K562 (cell line): ENCODE measurements at regions not wholly inside any gene's neighbourhood (a gene's known extent, or its start where the extent isn't known, plus 50 kb on each side); places are given as distances from the start of the nearest gene placed in this dataset.

ENCODE experiments used
- ATAC-seq: fragments of 200-7000 bp; cut with Tn5 transposase; 3 replicates; pipeline ENCODE4 v1.9.1; 2020; ENCODE audit warnings: moderate library complexity
- BruUV-seq: library from RNA; stranded (reverse); fragments of 400-500 nt; replicated peaks from 2 replicates; lab custom pipeline; 2021; lab: Mats Ljungman, UMichigan
- CTCF ChIA-PET: fragments of 300-600 bp; formaldehyde crosslinking; extraction: SDS; loops from one replicate; lab custom pipeline; 2021; ENCODE audit warnings: low intra/inter-chr PET ratio; lab: Yijun Ruan, JAX
- POLR2A ChIA-PET: fragments of 300-600, 350-650 bp; sonication (Branson Sonifier 250); formaldehyde crosslinking; extraction: SDS; loops from one replicate; lab custom pipeline; 2021; ENCODE audit warnings: antibody characterized with exemption, inconsistent platforms; lab: Yijun Ruan, JAX
- DNase-seq, 4 experiments: peaks; one replicate each; pipeline versions ENCODE4 v3.0.0 to v3.0.0-alpha.2; 2011 to 2018; ENCODE audit warnings: low spot score in 3 of 4, mixed read lengths in 3 of 4; ENCODE audit errors: extremely low read depth in 1 of 4
- FAIRE-seq: peaks from 2 replicates; lab custom pipeline; 2011; peaks lifted over from hg19 to GRCh38; lab: Jason Lieb, UNC
- H2AFZ ChIP-seq: 2 replicates; pipeline ENCODE4 v1.6.0; 2011; ENCODE audit warnings: low read depth, low read length, control low read depth, inconsistent platforms
- H3K27ac ChIP-seq: fragments of 200-600 bp; 3 replicates; pipeline ENCODE4 v1.8.0; 2011; ENCODE audit warnings: low read depth, mild to moderate bottlenecking, control low read depth, inconsistent platforms, low read length, moderate library complexity, mixed read lengths; ENCODE audit errors: extremely low read depth
- H3K27me3 ChIP-seq, 2 experiments: fragments of 300-600 bp in 1 of 2; 2 replicates in 1 of 2; 3 replicates in 1 of 2; pipeline versions ENCODE4 v1.6.0 to v1.8.0; 2011; ENCODE audit warnings: inconsistent platforms in 2 of 2, low read length in 2 of 2, mild to moderate bottlenecking in 1 of 2, mixed read lengths in 1 of 2, moderate library complexity in 1 of 2; ENCODE audit not compliant: control insufficient read depth in 2 of 2, insufficient read depth in 2 of 2
- H3K36me3 ChIP-seq: fragments of 300-600 bp; 3 replicates; pipeline ENCODE4 v1.8.0; 2011; ENCODE audit warnings: mild to moderate bottlenecking, low read length, inconsistent platforms; ENCODE audit not compliant: control insufficient read depth, insufficient read depth
- H3K4me1 ChIP-seq, 2 experiments: fragments of 200-600 bp in 1 of 2; replicated peaks in 1 of 2; 2 replicates in 1 of 2; 3 replicates in 1 of 2; pipeline versions ENCODE4 v1.5.1 to v1.8.0; 2011; ENCODE audit warnings: inconsistent platforms in 2 of 2, low read length in 2 of 2, mild to moderate bottlenecking in 1 of 2, mixed read lengths in 1 of 2, moderate library complexity in 1 of 2; ENCODE audit not compliant: control insufficient read depth in 2 of 2, insufficient read depth in 2 of 2
- H3K4me2 ChIP-seq: 2 replicates; pipeline ENCODE4 v1.6.1; 2011; ENCODE audit warnings: low read length, control low read depth, inconsistent platforms, mixed read lengths; ENCODE audit not compliant: insufficient read depth
- H3K4me3 ChIP-seq: fragments of 200-600 bp; sonication (generic), shearing (Covaris generic); 2 replicates; pipeline ENCODE4 v1.5.1; 2016; ENCODE audit warnings: control low read depth, inconsistent platforms
- H3K79me2 ChIP-seq: fragments of 200-600 bp; 3 replicates; pipeline ENCODE4 v1.8.0; 2011; ENCODE audit warnings: low read length, inconsistent platforms; ENCODE audit not compliant: control insufficient read depth, insufficient read depth
- H3K9ac ChIP-seq, 2 experiments: 2 replicates each; pipeline versions ENCODE4 v1.6.0 to v1.6.1; 2011; ENCODE audit warnings: low read depth in 2 of 2, low read length in 2 of 2, control low read depth in 1 of 2, inconsistent platforms in 1 of 2, mild to moderate bottlenecking in 1 of 2, mixed read lengths in 1 of 2; ENCODE audit not compliant: insufficient read depth in 1 of 2
- H3K9me1 ChIP-seq: one replicate; pipeline ENCODE4 v1.6.0; 2011; ENCODE audit warnings: inconsistent platforms, mild to moderate bottlenecking, low read length, moderate library complexity; ENCODE audit not compliant: control insufficient read depth, insufficient read depth
- H3K9me3 ChIP-seq: replicated peaks from 2 replicates; pipeline ENCODE4 v1.5.1; 2011; ENCODE audit warnings: low read depth, low read length, inconsistent platforms; ENCODE audit not compliant: control insufficient read depth, insufficient read depth
- H4K20me1 ChIP-seq: replicated peaks from 2 replicates; pipeline ENCODE4 v1.6.1; 2011; ENCODE audit warnings: low read length, inconsistent platforms, mixed read lengths; ENCODE audit not compliant: control insufficient read depth, insufficient read depth
- BDP1 ChIP-seq: IDR thresholded peaks from 3 replicates; pipeline ENCODE4 v1.6.1; 2011; ENCODE audit not compliant: insufficient read length, insufficient read depth
- BMI1 ChIP-seq: fragments of 150-350 bp; IDR thresholded peaks from 2 replicates; pipeline ENCODE4 v1.6.1; 2014; ENCODE audit warnings: low read length
- SP2 ChIP-seq: IDR thresholded peaks from 2 replicates; pipeline ENCODE4 v1.6.1; 2011; ENCODE audit warnings: mild to moderate bottlenecking, low read depth, low read length, moderate library complexity; ENCODE audit not compliant: poor library complexity, severe bottlenecking; ENCODE audit errors: extremely low read depth
- WGBS: fragments of 100-300 bp; shearing (Covaris generic); methylation state at CpG from one replicate; pipeline ENCODE4 v1.1.6; 2016; ENCODE audit warnings: low coverage, mixed read lengths; ENCODE audit not compliant: insufficient coverage; ENCODE audit errors: missing lambda C conversion rate; 5-methylcytosine and 5-hydroxymethylcytosine counted together
- in situ Hi-C: fragments of 300-500 bp; cut with MboI; formaldehyde crosslinking; loops from 4 replicates; pipeline ENCODE4 v1.15.0; 2018; ENCODE audit warnings: inconsistent platforms, mixed read lengths
- intact Hi-C: fragments of 100-400 bp; cut with micrococcal nuclease; formaldehyde crosslinking; loops from 2 replicates; pipeline ENCODE4 v1.14.2; 2022
- TF ChIP-seq, protein P1 (sequence below): fragments of 450-650 bp; IDR thresholded peaks from 2 replicates; pipeline ENCODE4 v1.6.1; 2018; ENCODE audit warnings: mild to moderate bottlenecking, low read depth; ENCODE audit not compliant: partially characterized antibody

DNA sequence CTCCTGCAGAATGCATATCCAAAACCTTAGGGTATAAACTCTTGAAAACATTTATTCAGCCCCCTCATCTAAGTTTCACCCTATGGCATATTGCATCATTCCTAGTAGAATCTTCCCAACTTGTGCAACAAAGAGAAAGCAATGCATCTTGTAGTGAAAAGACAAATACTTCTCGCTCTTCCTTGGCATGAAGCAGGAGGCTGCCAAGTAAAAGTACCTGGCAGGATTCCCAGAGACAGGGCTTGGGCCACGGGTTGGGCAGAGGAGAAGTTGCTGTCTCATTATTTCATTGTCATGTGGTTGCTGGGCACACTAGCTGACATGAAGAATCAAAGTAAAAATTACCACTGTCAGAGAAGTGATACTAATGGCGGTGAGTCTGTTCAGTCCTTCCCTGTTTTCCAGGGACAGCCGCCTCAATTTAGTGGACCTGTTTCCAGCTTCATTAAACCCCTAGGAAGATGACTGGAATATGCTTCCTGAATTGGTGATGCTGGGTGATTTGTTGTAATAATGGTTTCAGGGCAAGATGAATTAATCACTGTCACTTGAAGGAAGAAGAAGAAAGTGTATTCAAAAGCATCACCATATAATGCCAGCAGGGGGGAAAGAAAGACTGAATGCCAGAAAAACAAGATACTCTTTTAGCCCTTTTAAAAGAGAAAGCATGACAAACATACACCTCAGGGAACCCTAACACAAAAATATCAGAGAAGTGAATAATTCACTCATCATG lies 380.5 kb upstream of the IGFBP7 start:
- Histone ChIP-seq H3K27me3 (no peaks in the 10 kb centered on the region), H2AFZ (no peak overlapping the region), H3K4me3 (no peak overlapping the region), H3K9ac (no peak overlapping the region), H4K20me1 (no peaks in the 10 kb centered on the region), H3K27ac (no peak overlapping the region), H3K4me2 (no peak overlapping the region), H3K36me3 (no peaks in the 10 kb centered on the region), H3K4me1 (no peaks in the 10 kb centered on the region), H3K9me1 (no peaks in the 10 kb centered on the region), H3K79me2 (no peaks in the 10 kb centered on the region), H3K9me3 (no peaks in the 10 kb centered on the region)
- 0% methylated on average over 4 of the region's 4 CpGs for WGBS
- intact Hi-C loops, result no loop called here
- in situ Hi-C loops, result no loop called here
- CTCF ChIA-PET, result no interaction called here
- POLR2A ChIA-PET, result no interaction called here
- BruUV-seq, result no TSS peak
- DNase-seq, result no peak
- no peak for ATAC-seq
- TF ChIP-seq BMI1 (no peak), BDP1 (no peak), SP2 (no peak)
- TF ChIP-seq, protein P1, sequence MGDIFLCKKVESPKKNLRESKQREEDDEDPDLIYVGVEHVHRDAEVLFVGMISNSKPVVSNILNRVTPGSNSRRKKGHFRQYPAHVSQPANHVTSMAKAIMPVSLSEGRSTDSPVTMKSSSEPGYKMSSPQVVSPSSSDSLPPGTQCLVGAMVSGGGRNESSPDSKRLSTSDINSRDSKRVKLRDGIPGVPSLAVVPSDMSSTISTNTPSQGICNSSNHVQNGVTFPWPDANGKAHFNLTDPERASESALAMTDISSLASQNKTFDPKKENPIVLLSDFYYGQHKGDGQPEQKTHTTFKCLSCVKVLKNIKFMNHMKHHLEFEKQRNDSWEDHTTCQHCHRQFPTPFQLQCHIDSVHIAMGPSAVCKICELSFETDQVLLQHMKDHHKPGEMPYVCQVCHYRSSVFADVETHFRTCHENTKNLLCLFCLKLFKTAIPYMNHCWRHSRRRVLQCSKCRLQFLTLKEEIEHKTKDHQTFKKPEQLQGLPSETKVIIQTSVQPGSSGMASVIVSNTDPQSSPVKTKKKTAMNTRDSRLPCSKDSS, result no peak
- no peak for FAIRE-seq
